Testis (tissue), 2 donors: ENCODE measurements at regions not wholly inside any gene's neighbourhood (a gene's known extent, or its start where the extent isn't known, plus 50 kb on each side); places are given as distances from the start of the nearest gene placed in this dataset.

Experiments used
- DNase-seq: peaks from one replicate; pipeline ENCODE4 v3.0.0-alpha.2; 2019
- H3K27ac ChIP-seq, 2 donors: fragments of 200-600 bp; sonication (generic); one replicate each; pipeline ENCODE4 v1.5.1; 2019
- H3K27me3 ChIP-seq: fragments of 200-600 bp; sonication (generic); one replicate; pipeline ENCODE4 v1.5.1; 2019
- H3K36me3 ChIP-seq: fragments of 200-600 bp; sonication (generic); one replicate; pipeline ENCODE4 v1.5.1; 2017; ENCODE audit warnings: low read depth; ENCODE audit errors: missing control alignments
- H3K4me1 ChIP-seq: fragments of 200-600 bp; sonication (generic); one replicate; pipeline ENCODE4 v1.5.1; 2019
- H3K4me3 ChIP-seq, 2 donors: fragments of 200-600 bp; sonication (generic); one replicate each; pipeline ENCODE4 v1.5.1; 2017 to 2019
- H3K9me3 ChIP-seq: fragments of 200-600 bp; sonication (generic); one replicate; pipeline ENCODE4 v1.5.1; 2017
- POLR2A ChIP-seq: fragments of 450-650 bp; IDR thresholded peaks from one replicate; pipeline ENCODE4 v1.6.1; 2017; ENCODE audit warnings: antibody characterized with exemption, mild to moderate bottlenecking, moderate library complexity
- WGBS, 2 donors: methylation state at CpG; one replicate each; pipeline ENCODE4 v1.1.5; 2018; 5-methylcytosine and 5-hydroxymethylcytosine counted together
- intact Hi-C: fragments of 100-400 bp; cut with DNase I; formaldehyde crosslinking; loops from one replicate; pipeline ENCODE4 v1.15.1; 2023; ENCODE audit warnings: low total_unique reads
- TF ChIP-seq, protein P1 (sequence below), 3 experiments: fragments of 450-650 bp in 2 of 3; fragments of 200-600 bp in 1 of 3; sonication (generic) in 1 of 3; IDR thresholded peaks; one replicate each; pipeline ENCODE4 v1.5.1; 2016 to 2019; ENCODE audit warnings: antibody characterized with exemption in 3 of 3, mild to moderate bottlenecking in 2 of 3, moderate library complexity in 1 of 3

DNA sequence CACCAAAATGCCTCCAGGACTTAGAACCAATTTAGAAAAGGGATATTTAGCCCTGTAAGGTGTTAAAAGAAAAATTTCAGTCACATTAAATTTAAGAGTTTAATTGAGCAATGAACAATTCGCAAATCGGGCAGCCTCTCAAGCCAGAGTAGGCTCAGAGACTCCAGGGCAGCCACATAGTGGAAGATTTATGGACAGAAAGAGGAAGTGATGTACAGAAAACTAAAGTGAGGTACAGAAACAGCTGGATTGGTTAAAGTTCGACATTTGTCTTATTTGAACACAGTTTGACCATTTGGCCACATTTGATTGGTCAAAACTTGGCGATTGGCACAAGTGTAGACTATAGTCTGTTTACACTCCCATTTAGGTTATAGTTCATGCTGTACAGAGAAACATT, 525.9 kb upstream of the ZNF608 start:
- H3K27me3 ChIP-seq, result no peaks in the 10 kb centered on the region
- no peaks in the 10 kb centered on the region for H3K4me1 ChIP-seq
- H3K9me3 ChIP-seq, result no peaks in the 10 kb centered on the region
- H3K27ac ChIP-seq, result no peak overlapping the region
- intact Hi-C loops, result no loop called here
- WGBS, 2 donors, result 85 to 92% methylated on average over 4 of the region's 4 CpGs
- TF ChIP-seq, protein P1, sequence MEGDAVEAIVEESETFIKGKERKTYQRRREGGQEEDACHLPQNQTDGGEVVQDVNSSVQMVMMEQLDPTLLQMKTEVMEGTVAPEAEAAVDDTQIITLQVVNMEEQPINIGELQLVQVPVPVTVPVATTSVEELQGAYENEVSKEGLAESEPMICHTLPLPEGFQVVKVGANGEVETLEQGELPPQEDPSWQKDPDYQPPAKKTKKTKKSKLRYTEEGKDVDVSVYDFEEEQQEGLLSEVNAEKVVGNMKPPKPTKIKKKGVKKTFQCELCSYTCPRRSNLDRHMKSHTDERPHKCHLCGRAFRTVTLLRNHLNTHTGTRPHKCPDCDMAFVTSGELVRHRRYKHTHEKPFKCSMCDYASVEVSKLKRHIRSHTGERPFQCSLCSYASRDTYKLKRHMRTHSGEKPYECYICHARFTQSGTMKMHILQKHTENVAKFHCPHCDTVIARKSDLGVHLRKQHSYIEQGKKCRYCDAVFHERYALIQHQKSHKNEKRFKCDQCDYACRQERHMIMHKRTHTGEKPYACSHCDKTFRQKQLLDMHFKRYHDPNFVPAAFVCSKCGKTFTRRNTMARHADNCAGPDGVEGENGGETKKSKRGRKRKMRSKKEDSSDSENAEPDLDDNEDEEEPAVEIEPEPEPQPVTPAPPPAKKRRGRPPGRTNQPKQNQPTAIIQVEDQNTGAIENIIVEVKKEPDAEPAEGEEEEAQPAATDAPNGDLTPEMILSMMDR (IDR thresholded peaks at IDR 0.05), result no peak
- no peak for TF ChIP-seq POLR2A
- H3K4me3 ChIP-seq, result no peak overlapping the region
- no peak for DNase-seq
- no peaks in the 10 kb centered on the region for H3K36me3 ChIP-seq

DNA sequence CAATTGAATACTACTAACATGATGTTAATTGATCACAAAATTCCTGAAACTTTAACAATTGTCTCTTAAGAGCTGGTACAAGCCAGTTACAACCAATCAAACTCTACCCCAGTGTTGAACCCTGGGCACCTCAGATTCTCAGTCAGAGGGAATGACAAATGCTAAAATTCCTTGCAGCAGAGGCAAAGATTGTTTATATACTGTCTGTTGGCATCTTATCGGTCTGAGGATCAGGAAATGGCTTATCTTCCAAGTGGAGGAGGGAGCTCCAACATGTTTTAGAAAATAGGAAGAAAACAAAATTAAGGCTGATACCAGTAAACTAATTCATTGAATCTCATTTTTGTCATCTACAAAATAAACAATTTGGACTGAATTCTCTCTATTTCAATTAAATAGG, 527.8 kb upstream of the ZNF608 start:
- no peaks in the 10 kb centered on the region for H3K4me1 ChIP-seq
- intact Hi-C loops, result no loop called here

DNA sequence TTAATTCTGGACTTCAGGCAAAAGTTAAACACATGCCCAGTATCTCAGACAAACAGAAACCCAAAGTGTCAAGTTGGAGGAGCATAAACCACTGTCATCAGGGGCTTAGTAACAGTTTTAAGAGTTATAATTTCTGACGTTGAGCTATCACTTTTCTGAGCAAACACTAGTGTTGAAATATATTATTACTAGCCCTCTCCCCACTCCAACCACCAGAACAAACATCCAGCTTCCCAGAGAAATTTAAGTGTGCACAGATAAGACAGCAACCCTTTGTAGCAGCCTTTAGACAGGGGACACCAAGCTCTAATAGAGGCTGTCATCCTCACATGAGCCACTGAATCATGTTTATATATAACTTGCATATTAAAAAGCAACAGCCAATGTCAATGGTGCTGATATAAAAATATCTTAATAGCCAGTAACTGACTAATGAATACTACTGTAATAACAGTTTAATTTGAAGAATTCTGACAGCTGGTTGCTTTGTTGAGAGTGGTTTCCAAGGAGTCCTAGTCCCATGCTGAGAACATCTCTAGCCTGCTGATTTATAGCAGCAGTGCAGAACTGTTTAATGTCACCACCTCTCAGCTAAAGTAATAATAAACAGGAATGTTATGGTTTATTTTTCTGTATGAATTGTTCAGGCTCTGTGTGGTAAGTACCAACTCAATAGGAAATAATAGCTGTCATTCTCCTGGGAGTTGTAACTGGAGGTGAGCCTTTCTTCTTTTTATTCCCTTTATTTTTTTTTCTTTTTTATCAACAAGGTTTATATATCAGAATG, 528.7 kb upstream of the ZNF608 start:
- WGBS, 2 donors, result 42 to 48% methylated on average over 1 of the region's 1 CpG
- intact Hi-C loops, result no loop called here
- Histone ChIP-seq H3K4me3 (no peak overlapping the region), H3K27ac (no peak overlapping the region), H3K9me3 (no peaks in the 10 kb centered on the region), H3K4me1 (no peaks in the 10 kb centered on the region), H3K36me3 (no peaks in the 10 kb centered on the region), H3K27me3 (no peaks in the 10 kb centered on the region)
- DNase-seq, result no peak
- no peak for TF ChIP-seq POLR2A
- TF ChIP-seq, protein P1 (IDR thresholded peaks at IDR 0.05), result no peak

More for the DNA sequence above, 527.8 kb upstream of the ZNF608 start:
- Histone ChIP-seq H3K9me3 (no peaks in the 10 kb centered on the region), H3K27me3 (no peaks in the 10 kb centered on the region), H3K27ac (no peak overlapping the region), H3K36me3 (no peaks in the 10 kb centered on the region), H3K4me3 (no peak overlapping the region)
- WGBS, 2 donors, result 62 to 83% methylated on average over 1 of the region's 1 CpG
- no peak for TF ChIP-seq POLR2A
- TF ChIP-seq, protein P1 (IDR thresholded peaks at IDR 0.05), result no peak
- no peak for DNase-seq

DNA sequence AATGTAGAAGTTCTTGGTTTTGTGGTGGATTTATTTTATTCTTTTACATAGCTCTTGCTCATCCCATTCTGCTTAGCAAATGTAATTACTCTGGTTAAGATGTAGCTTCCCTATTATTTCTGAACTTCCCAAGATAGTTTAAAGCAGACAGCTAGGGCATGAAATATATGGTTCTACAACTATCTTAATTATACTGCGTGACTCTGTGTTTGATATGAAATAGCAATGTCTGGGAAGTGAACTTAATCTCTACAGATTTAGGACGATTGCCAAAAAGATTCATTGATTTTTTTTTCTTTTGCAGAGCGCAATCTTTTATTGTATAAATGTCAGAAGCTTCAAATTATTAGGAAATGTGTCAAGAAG, 529.3 kb upstream of the ZNF608 start:
- no peak overlapping the region for H3K27ac ChIP-seq
- intact Hi-C loops, result no loop called here

More for the DNA sequence above, 529.3 kb upstream of the ZNF608 start:
- Histone ChIP-seq H3K36me3 (no peaks in the 10 kb centered on the region), H3K27me3 (no peaks in the 10 kb centered on the region), H3K9me3 (no peaks in the 10 kb centered on the region), H3K4me3 (no peak overlapping the region), H3K4me1 (no peaks in the 10 kb centered on the region)
- 77 to 86% methylated on average over 3 of the region's 3 CpGs for WGBS, 2 donors
- no peak for TF ChIP-seq POLR2A
- TF ChIP-seq, protein P1 (IDR thresholded peaks at IDR 0.05), result no peak
- no peak for DNase-seq
